Osteocyte (in vitro differentiated cells): ENCODE measurements at regions not wholly inside any gene's neighbourhood (a gene's known extent, or its start where the extent isn't known, plus 50 kb on each side); places are given as distances from the start of the nearest gene placed in this dataset.
"Not testable (repeated sequence)": the region's sequence is repeated elsewhere in the genome, so short reads cannot be mapped to it uniquely, and the experiment has no call there.

Experiments
- DNase-seq: peaks from one replicate; pipeline ENCODE4 v3.0.0; 2021; ENCODE audit warnings: mixed read lengths; ENCODE audit not compliant: unreplicated experiment; ENCODE audit errors: extremely low spot score
- H3K27ac Mint-ChIP-seq: one replicate; pipeline ENCODE4 v1.8.0; 2021; ENCODE audit warnings: mild to moderate bottlenecking, mixed read lengths; ENCODE audit not compliant: unreplicated experiment
- H3K27me3 Mint-ChIP-seq: one replicate; pipeline ENCODE4 v1.8.0; 2021; ENCODE audit warnings: mixed read lengths; ENCODE audit not compliant: unreplicated experiment
- H3K36me3 Mint-ChIP-seq: one replicate; pipeline ENCODE4 v1.8.0; 2021; ENCODE audit warnings: mixed read lengths; ENCODE audit not compliant: unreplicated experiment
- H3K4me1 Mint-ChIP-seq: one replicate; pipeline ENCODE4 v1.8.0; 2021; ENCODE audit warnings: mixed read lengths; ENCODE audit not compliant: unreplicated experiment
- H3K4me3 Mint-ChIP-seq: one replicate; pipeline ENCODE4 v1.8.0; 2021; ENCODE audit warnings: mild to moderate bottlenecking, moderate library complexity, mixed read lengths; ENCODE audit not compliant: unreplicated experiment
- H3K9me3 Mint-ChIP-seq: one replicate; pipeline ENCODE4 v1.8.0; 2021; ENCODE audit warnings: mixed read lengths; ENCODE audit not compliant: unreplicated experiment
- CTCF ChIP-seq: fragments of 200-600 bp; sonication (generic); IDR thresholded peaks from 2 replicates; pipeline ENCODE4 v1.5.0; 2021; ENCODE audit warnings: antibody characterized with exemption, mild to moderate bottlenecking, moderate library complexity

DNA sequence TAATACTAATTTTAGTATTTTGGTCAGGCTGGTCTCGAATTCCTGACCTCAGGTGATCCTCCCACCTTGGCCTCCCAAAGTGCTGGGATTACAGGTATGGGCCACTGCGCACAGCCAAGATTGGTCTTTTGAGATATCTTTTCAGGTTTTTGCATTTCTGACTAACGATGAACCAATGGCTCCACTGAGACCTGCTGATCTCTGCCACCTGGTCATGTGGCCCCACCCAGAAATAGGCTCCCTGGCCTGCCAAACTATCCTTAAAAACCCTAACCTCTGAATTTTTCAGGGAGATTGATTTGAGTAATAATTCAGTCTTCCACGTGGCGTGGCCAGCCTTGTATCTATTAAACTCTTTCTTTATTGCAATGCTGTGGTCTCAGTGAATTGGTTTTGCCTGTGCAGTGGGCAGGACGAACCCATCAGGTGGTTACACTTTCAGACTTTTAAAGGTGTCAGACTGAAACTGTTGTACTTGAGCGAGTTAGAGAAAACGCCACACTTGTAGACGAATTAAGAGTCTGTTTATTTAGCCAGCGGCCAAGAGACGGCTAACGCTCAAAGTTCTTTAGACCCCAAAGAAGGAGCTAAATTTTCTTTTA lies 85.8 kb upstream of the MSH6 start:
- Mint-ChIP-seq H3K4me3 (no peak overlapping the region), H3K4me1 (no peaks in the 10 kb centered on the region)

GRCh38 chr2:47696478-47696831 lies 86.5 kb upstream of the MSH6 start:
- no peak for TF ChIP-seq CTCF
- no peaks in the 10 kb centered on the region for H3K9me3 Mint-ChIP-seq
- no peaks in the 10 kb centered on the region for H3K36me3 Mint-ChIP-seq
- H3K27me3 Mint-ChIP-seq: peaks cover 24% of the 10 kb centered on the region
- H3K4me3 Mint-ChIP-seq: no peak overlapping the region
- H3K27ac Mint-ChIP-seq: no peak overlapping the region
- no peaks in the 10 kb centered on the region for H3K4me1 Mint-ChIP-seq
- no peak for DNase-seq

More for the DNA sequence above, 85.8 kb upstream of the MSH6 start:
- H3K9me3 Mint-ChIP-seq: no peaks in the 10 kb centered on the region
- H3K36me3 Mint-ChIP-seq: no peaks in the 10 kb centered on the region
- peaks cover 24% of the 10 kb centered on the region for H3K27me3 Mint-ChIP-seq
- no peak overlapping the region for H3K27ac Mint-ChIP-seq
- TF ChIP-seq CTCF: no peak
- DNase-seq: no peak

- no peaks in the 10 kb centered on the region for H3K4me1 Mint-ChIP-seq
- H3K27ac Mint-ChIP-seq: no peak overlapping the region
- DNase-seq: no peak
- TF ChIP-seq CTCF: no peak
- no peak overlapping the region for H3K4me3 Mint-ChIP-seq
- no peaks in the 10 kb centered on the region for H3K36me3 Mint-ChIP-seq
- H3K9me3 Mint-ChIP-seq: no peaks in the 10 kb centered on the region
- H3K27me3 Mint-ChIP-seq: peaks cover 24% of the 10 kb centered on the region
These were observed 87.0 kb upstream of the MSH6 start for GRCh38 chr2:47695800-47696477.

DNA sequence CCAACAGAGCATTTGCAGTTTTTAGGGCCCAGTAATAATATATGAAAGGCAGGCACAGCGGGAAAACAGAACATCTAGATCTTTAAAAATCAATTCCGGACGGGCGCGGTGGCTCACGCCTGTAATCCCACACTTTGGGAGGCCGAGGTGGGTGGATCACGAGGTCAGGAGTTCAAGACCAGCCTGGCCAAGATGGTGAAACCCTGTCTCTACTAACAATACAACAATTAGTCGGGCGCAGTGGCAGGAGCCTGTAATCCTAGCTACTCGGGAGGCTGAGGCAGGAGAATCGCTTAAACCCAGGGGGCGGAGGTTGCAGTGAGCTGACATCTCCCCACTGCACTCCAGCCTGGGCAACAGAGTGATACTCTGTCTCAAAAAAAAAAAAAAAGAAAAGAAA lies 88.5 kb upstream of the MSH6 start:
- not testable (repeated sequence) for H3K4me1 Mint-ChIP-seq, DNase-seq, H3K27ac Mint-ChIP-seq, H3K36me3 Mint-ChIP-seq, H3K9me3 Mint-ChIP-seq, H3K4me3 Mint-ChIP-seq
- peaks cover 24% of the 10 kb centered on the region for H3K27me3 Mint-ChIP-seq

GRCh38 chr2:47690706-47691325 lies 92.1 kb upstream of the MSH6 start:
- not testable (repeated sequence) for H3K27ac Mint-ChIP-seq, DNase-seq, H3K9me3 Mint-ChIP-seq, H3K4me3 Mint-ChIP-seq, H3K36me3 Mint-ChIP-seq, H3K27me3 Mint-ChIP-seq, H3K4me1 Mint-ChIP-seq

GRCh38 chr2:47690132-47690531 lies 92.8 kb upstream of the MSH6 start:
- Mint-ChIP-seq H3K36me3 (no peaks in the 10 kb centered on the region), H3K27ac (no peak overlapping the region), H3K4me3 (no peak overlapping the region), H3K9me3 (no peaks in the 10 kb centered on the region), H3K27me3 (peaks cover 3% of the 10 kb centered on the region), H3K4me1 (no peaks in the 10 kb centered on the region)
- no peak for DNase-seq
- TF ChIP-seq CTCF: no peak

- H3K9me3 Mint-ChIP-seq, DNase-seq, H3K27me3 Mint-ChIP-seq, H3K4me3 Mint-ChIP-seq, H3K4me1 Mint-ChIP-seq, H3K27ac Mint-ChIP-seq, H3K36me3 Mint-ChIP-seq: not testable (repeated sequence)
These were observed 93.8 kb upstream of the MSH6 start for GRCh38 chr2:47689118-47689517.
